H1 (cell line): ENCODE measurements at regions not wholly inside any gene's neighbourhood (a gene's known extent, or its start where the extent isn't known, plus 50 kb on each side); places are given as distances from the start of the nearest gene placed in this dataset.

Experiments used
- CTCF ChIA-PET: fragments of 300-600 bp; sonication (Branson Sonifier 250); formaldehyde crosslinking; loops from one replicate; lab custom pipeline; 2021; ENCODE audit not compliant: partially characterized antibody; lab: Charles Lee
- POLR2A ChIA-PET: fragments of 300-600 bp; sonication (Branson Sonifier 250); formaldehyde crosslinking; loops from one replicate; lab custom pipeline; 2021; ENCODE audit warnings: inconsistent platforms; ENCODE audit not compliant: partially characterized antibody; lab: Charles Lee
- DNase-seq, 2 experiments: peaks; one replicate each; pipeline versions ENCODE4 v3.0.0 to v3.0.0-alpha.2; 2010 to 2022; ENCODE audit warnings: low spot score in 2 of 2, low read depth in 1 of 2, mixed read lengths in 1 of 2
- FAIRE-seq: peaks from 2 replicates; lab custom pipeline; 2011; peaks lifted over from hg19 to GRCh38; lab: Jason Lieb, UNC
- H2AFZ ChIP-seq: 2 replicates; pipeline ENCODE4 v1.8.1; 2012; ENCODE audit warnings: low read length, inconsistent platforms
- H2AK5ac ChIP-seq: 2 replicates; pipeline ENCODE4 v1.6.1; 2013; ENCODE audit warnings: low read depth, low read length
- H2BK120ac ChIP-seq: replicated peaks from 2 replicates; pipeline ENCODE3; 2013; ENCODE audit warnings: low read depth, low read length, inconsistent platforms
- H2BK12ac ChIP-seq: 2 replicates; pipeline ENCODE4 v1.6.1; 2013; ENCODE audit warnings: low read depth, low read length
- H2BK15ac ChIP-seq: 2 replicates; pipeline ENCODE4 v1.6.1; 2013; ENCODE audit warnings: low read length
- H2BK20ac ChIP-seq: 2 replicates; pipeline ENCODE4 v1.6.1; 2013; ENCODE audit warnings: low read length
- H2BK5ac ChIP-seq: 2 replicates; pipeline ENCODE4 v1.6.1; 2013; ENCODE audit warnings: low read depth, low read length
- H3K14ac ChIP-seq: 2 replicates; pipeline ENCODE4 v1.6.1; 2013; ENCODE audit warnings: inconsistent platforms; ENCODE audit not compliant: insufficient read length
- H3K18ac ChIP-seq: 2 replicates; pipeline ENCODE4 v1.6.1; 2013; ENCODE audit warnings: low read length; ENCODE audit errors: extremely low read depth
- H3K23ac ChIP-seq: 2 replicates; pipeline ENCODE4 v1.6.1; 2013; ENCODE audit warnings: inconsistent platforms; ENCODE audit not compliant: insufficient read length
- H3K23me2 ChIP-seq: 2 replicates; pipeline ENCODE4 v1.6.1; 2013; ENCODE audit warnings: low read depth, low read length
- H3K27ac ChIP-seq: 2 replicates; pipeline ENCODE4 v1.6.1; 2011; ENCODE audit warnings: low read depth, low read length, inconsistent platforms
- H3K27me3 ChIP-seq, 4 experiments: replicated peaks in 1 of 4; 1 replicate in 1 of 4; 2 replicates in 3 of 4; pipeline versions ENCODE4 v1.6.1 to v1.8.1; 2011 to 2013; ENCODE audit warnings: low read length in 3 of 4, mild to moderate bottlenecking in 3 of 4, inconsistent platforms in 2 of 4, mixed read lengths in 2 of 4, moderate library complexity in 1 of 4; ENCODE audit not compliant: control insufficient read depth in 3 of 4, insufficient read depth in 3 of 4; ENCODE audit errors: extremely low read depth in 1 of 4
- H3K36me3 ChIP-seq, 4 experiments: 2 replicates each; pipeline versions ENCODE4 v1.6.1 to v1.8.1; 2011 to 2013; ENCODE audit warnings: mild to moderate bottlenecking in 4 of 4, low read length in 3 of 4, moderate library complexity in 2 of 4, control low read depth in 1 of 4, inconsistent platforms in 1 of 4; ENCODE audit not compliant: insufficient read depth in 4 of 4, control insufficient read depth in 2 of 4
- H3K4ac ChIP-seq: replicated peaks from 2 replicates; pipeline ENCODE3; 2013; ENCODE audit warnings: low read length, low read depth, mixed read lengths, inconsistent platforms; ENCODE audit not compliant: insufficient read length
- H3K4me1 ChIP-seq, 4 experiments: replicated peaks in 1 of 4; 1 replicate in 1 of 4; 2 replicates in 3 of 4; pipeline versions ENCODE4 v1.6.1 to v1.8.1; 2011 to 2013; ENCODE audit warnings: low read length in 3 of 4, inconsistent platforms in 2 of 4, mixed read lengths in 1 of 4; ENCODE audit not compliant: insufficient read depth in 4 of 4, control insufficient read depth in 3 of 4
- H3K4me2 ChIP-seq, 2 experiments: 2 replicates each; pipeline versions ENCODE4 v1.6.1 to v1.8.1; 2011 to 2013; ENCODE audit warnings: low read depth in 2 of 2, low read length in 2 of 2, control low read depth in 1 of 2, inconsistent platforms in 1 of 2, mild to moderate bottlenecking in 1 of 2; ENCODE audit not compliant: insufficient read depth in 1 of 2
- H3K4me3 ChIP-seq, 4 experiments: fragments of 200-600, 300-600 bp in 1 of 4; sonication (generic), shearing (Covaris generic), sonication (Bioruptor Twin) in 1 of 4; 2 replicates each; pipeline versions ENCODE4 v1.5.1 to v1.8.1; 2011 to 2016; ENCODE audit warnings: low read length in 4 of 4, low read depth in 3 of 4, control low read depth in 2 of 4, inconsistent platforms in 2 of 4, mild to moderate bottlenecking in 2 of 4, mixed read lengths in 1 of 4, moderate library complexity in 1 of 4; ENCODE audit not compliant: insufficient read depth in 2 of 4; ENCODE audit errors: extremely low read depth in 1 of 4
- H3K56ac ChIP-seq: replicated peaks from 2 replicates; pipeline ENCODE3; 2013; ENCODE audit warnings: low read depth, mild to moderate bottlenecking, mixed read lengths, low read length, inconsistent platforms; ENCODE audit not compliant: insufficient read length
- H3K79me1 ChIP-seq: 2 replicates; pipeline ENCODE4 v1.6.1; 2013; ENCODE audit warnings: low read depth, low read length, control low read depth
- H3K79me2 ChIP-seq, 2 experiments: 2 replicates each; pipeline versions ENCODE4 v1.6.1 to v1.8.1; 2012 to 2013; ENCODE audit warnings: low read length in 2 of 2, mild to moderate bottlenecking in 2 of 2, inconsistent platforms in 1 of 2; ENCODE audit not compliant: insufficient read depth in 2 of 2, control insufficient read depth in 1 of 2
- H3K9ac ChIP-seq, 4 experiments: replicated peaks in 1 of 4; 1 replicate in 1 of 4; 2 replicates in 3 of 4; pipeline versions ENCODE4 v1.6.1 to v1.8.1; 2011 to 2013; ENCODE audit warnings: low read depth in 3 of 4, low read length in 3 of 4, control low read depth in 2 of 4, mild to moderate bottlenecking in 2 of 4, moderate library complexity in 2 of 4, inconsistent platforms in 1 of 4; ENCODE audit errors: extremely low read depth in 1 of 4
- H3K9me3 ChIP-seq, 2 experiments: 2 replicates each; pipeline versions ENCODE4 v1.6.1 to v1.8.1; 2012 to 2013; ENCODE audit warnings: mild to moderate bottlenecking in 2 of 2, moderate library complexity in 2 of 2, control low read depth in 1 of 2, inconsistent platforms in 1 of 2, low read depth in 1 of 2, low read length in 1 of 2, mixed read lengths in 1 of 2; ENCODE audit not compliant: insufficient read depth in 2 of 2
- H4K20me1 ChIP-seq, 2 experiments: replicated peaks in 1 of 2; 2 replicates each; pipeline versions ENCODE3 to v1.8.1; 2011 to 2013; ENCODE audit warnings: inconsistent platforms in 2 of 2, low read length in 2 of 2, mild to moderate bottlenecking in 1 of 2; ENCODE audit not compliant: insufficient read depth in 2 of 2, control insufficient read depth in 1 of 2
- H4K5ac ChIP-seq: 2 replicates; pipeline ENCODE4 v1.6.1; 2013; ENCODE audit warnings: low read length, low read depth, mixed read lengths, inconsistent platforms; ENCODE audit not compliant: insufficient read length
- H4K8ac ChIP-seq: 2 replicates; pipeline ENCODE4 v1.8.0; 2013; ENCODE audit warnings: mild to moderate bottlenecking, moderate library complexity, low read length, inconsistent platforms; ENCODE audit not compliant: insufficient read depth; ENCODE audit errors: extremely low read depth
- H4K91ac ChIP-seq: replicated peaks from 2 replicates; pipeline ENCODE3; 2013; ENCODE audit warnings: low read length, mixed read lengths, inconsistent platforms; ENCODE audit not compliant: insufficient read length
- ASH2L ChIP-seq: fragments of 200-600, 300-600 bp; sonication (generic); IDR thresholded peaks from one replicate; pipeline ENCODE4 v1.7.1; 2017; ENCODE audit warnings: low read length
- ATF3 ChIP-seq: IDR thresholded peaks from 2 replicates; pipeline ENCODE4 v1.6.1; 2011; ENCODE audit warnings: low read depth, mild to moderate bottlenecking, low read length; ENCODE audit not compliant: insufficient read depth
- BCL11A ChIP-seq, 2 experiments: IDR thresholded peaks; one replicate each; pipeline ENCODE4 v1.6.1; 2011; ENCODE audit warnings: low read depth in 2 of 2, low read length in 2 of 2, mild to moderate bottlenecking in 2 of 2
- RXRA ChIP-seq: IDR thresholded peaks from 2 replicates; pipeline ENCODE4 v1.6.1; 2011; ENCODE audit warnings: low read depth, mild to moderate bottlenecking, low read length, moderate library complexity; ENCODE audit not compliant: insufficient read depth
- SAP30 ChIP-seq: fragments of 300-600 bp; sonication (generic); IDR thresholded peaks from 2 replicates; pipeline ENCODE4 v1.7.1; 2012; ENCODE audit warnings: low read length, moderate library complexity, mild to moderate bottlenecking, inconsistent platforms; ENCODE audit not compliant: insufficient read depth, insufficient replicate concordance
- SIN3A ChIP-seq, 2 experiments: IDR thresholded peaks in 1 of 2; conservative IDR thresholded peaks in 1 of 2; 2 replicates each; pipeline ENCODE4 v1.6.1; 2011 to 2012; ENCODE audit warnings: low read length in 2 of 2, improper control_type of control experiment in 1 of 2, low read depth in 1 of 2, mild to moderate bottlenecking in 1 of 2
- TAF7 ChIP-seq: optimal IDR thresholded peaks from 2 replicates; pipeline ENCODE3; 2011; ENCODE audit warnings: low read depth, mild to moderate bottlenecking, inconsistent platforms, low read length, moderate library complexity, borderline replicate concordance
- USF2 ChIP-seq: IDR thresholded peaks from 2 replicates; pipeline ENCODE4 v1.6.1; 2011; ENCODE audit warnings: low read length, improper control_type of control experiment
- ZNF274 ChIP-seq: IDR thresholded peaks from 2 replicates; pipeline ENCODE4 v1.7.0; 2012; ENCODE audit warnings: low read length, borderline replicate concordance; ENCODE audit errors: extremely low read depth
- WGBS, 2 experiments: shearing (Covaris generic) in 1 of 2; methylation state at CpG; one replicate each; pipeline versions ENCODE4 v1.1.6 to v1.1.7; 2013 to 2015; ENCODE audit warnings: low lambda C conversion rate in 2 of 2, mixed read lengths in 2 of 2, inconsistent platforms in 1 of 2, low coverage in 1 of 2, missing lambda C conversion rate in 1 of 2; ENCODE audit not compliant: insufficient replicate concordance in 2 of 2, insufficient coverage in 1 of 2, insufficient read length in 1 of 2; ENCODE audit errors: extremely low coverage in 1 of 2, missing lambda C conversion rate in 1 of 2; 5-methylcytosine and 5-hydroxymethylcytosine counted together

DNA sequence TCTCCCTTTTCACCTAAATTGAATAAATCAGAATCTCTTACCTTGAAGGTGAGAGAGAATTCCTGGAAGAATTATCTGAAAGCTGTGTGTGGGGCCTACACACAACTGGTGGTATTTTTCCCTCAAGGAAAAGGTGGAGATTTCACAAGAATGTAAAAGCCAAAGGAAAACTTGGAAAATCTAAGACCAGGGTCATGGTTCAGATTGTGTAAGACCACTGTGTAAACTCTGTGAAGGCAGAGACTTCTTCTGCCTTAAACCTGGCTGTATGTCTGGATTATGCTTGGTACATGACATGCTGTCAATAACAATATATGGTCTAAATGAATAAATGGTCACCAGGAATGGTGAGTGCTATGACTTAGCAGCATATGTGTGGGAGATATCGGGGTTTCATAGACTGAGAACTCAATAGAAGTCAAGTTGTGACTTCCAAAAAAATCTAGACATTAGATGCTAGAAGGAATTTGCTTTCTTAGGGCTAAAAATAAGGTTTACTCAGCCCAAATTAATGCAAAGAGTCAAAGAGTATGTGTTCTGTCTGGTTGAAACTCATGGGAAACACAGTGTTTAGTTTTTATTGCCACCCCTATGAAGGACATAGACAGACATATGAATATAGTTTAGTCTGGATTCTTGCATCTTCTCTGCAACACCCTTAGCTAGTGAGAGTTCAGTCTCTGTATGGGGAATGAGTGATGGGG lies 163.7 kb downstream of the SNAPC1 start:
- Histone ChIP-seq H3K23ac (no peak overlapping the region), H2AK5ac (no peak overlapping the region), H2BK20ac (no peak overlapping the region), H3K36me3 (no peaks in the 10 kb centered on the region), H3K79me2 (no peaks in the 10 kb centered on the region), H4K20me1 (no peaks in the 10 kb centered on the region), H3K56ac (no peak overlapping the region), H2BK5ac (no peak overlapping the region), H4K8ac (no peak overlapping the region), H3K27ac (no peak overlapping the region), H3K23me2 (no peaks in the 10 kb centered on the region), H2BK12ac (no peak overlapping the region), H3K9ac (no peak overlapping the region), H3K4me3 (no peak overlapping the region), H3K18ac (no peak overlapping the region), H2BK15ac (no peak overlapping the region), H3K27me3 (no peaks in the 10 kb centered on the region; a peak in 1 of 7 replicates), H3K79me1 (no peaks in the 10 kb centered on the region; the same call in 1 of the 2 replicates), H2AFZ (no peak overlapping the region), H3K9me3 (no peaks in the 10 kb centered on the region), H3K4ac (no peak overlapping the region), H4K91ac (no peak overlapping the region), H3K14ac (no peak overlapping the region), H4K5ac (no peak overlapping the region), H3K4me1 (peaks cover 0 to 9% (median 8%) of the 10 kb centered on the region in 4 experiments; a peak in 5 of 7 replicates), H2BK120ac (no peak overlapping the region), H3K4me2 (no peak overlapping the region)
- 91% methylated on average over 1 of the region's 1 CpG; no CpG with 5 or more reads in 1 of the 2 experiments for WGBS, 2 experiments
- FAIRE-seq, result no peak
- no peak for DNase-seq
- ChIA-PET POLR2A (interaction anchor here (0.7 kb wide), 1 partner anchor 195 kb away, joined by 3 read pairs; no protein-coding TSS in a partner anchor), CTCF (interaction anchor here (0.6 to 7.8 kb wide), 30 partner anchors 7 to 642 kb away, joined by 3 to 108 read pairs (median 4); no protein-coding TSS in a partner anchor)
- TF ChIP-seq TAF7 (no peak), RXRA (no peak), SAP30 (no peak), BCL11A (IDR thresholded peaks at IDR 0.05; ENCODE audit: low read depth in 2 of 2, low read length in 2 of 2) (no peak), ATF3 (no peak), USF2 (no peak), SIN3A (conservative IDR thresholded peaks at IDR 0.05 in 1 of 2, IDR thresholded peaks at IDR 0.05 in 1 of 2; ENCODE audit: low read depth in 1 of 2, low read length in 2 of 2) (no peak), ASH2L (no peak), ZNF274 (no peak)
